ENCODE measurements at regions not wholly inside any gene's neighbourhood (a gene's known extent, or its start where the extent isn't known, plus 50 kb on each side); places are given as distances from the start of the nearest gene placed in this dataset.

DNA sequence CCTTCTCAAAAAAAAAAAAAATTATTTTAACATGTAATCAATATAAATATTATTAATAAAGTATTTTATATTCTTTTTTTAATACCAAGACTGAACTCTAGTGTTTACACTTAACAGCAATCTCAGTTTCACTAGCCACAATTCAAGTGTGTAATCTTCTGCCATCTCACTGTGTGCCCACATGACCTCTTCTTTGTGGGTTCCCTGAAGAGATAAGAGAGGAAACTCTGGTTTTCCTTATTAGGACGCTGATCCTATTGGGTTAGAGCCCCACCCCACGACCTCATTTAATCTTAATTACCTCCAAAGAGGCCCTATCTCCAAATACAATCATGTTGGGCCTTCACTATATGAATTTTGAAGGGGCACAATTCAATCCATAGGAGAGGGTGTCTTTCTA lies 177.6 kb downstream of the STK31 start:
- no peak overlapping the region for H3K4me3 ChIP-seq (ENCODE audit: low read depth, low read length)
- TF ChIP-seq, protein P1, sequence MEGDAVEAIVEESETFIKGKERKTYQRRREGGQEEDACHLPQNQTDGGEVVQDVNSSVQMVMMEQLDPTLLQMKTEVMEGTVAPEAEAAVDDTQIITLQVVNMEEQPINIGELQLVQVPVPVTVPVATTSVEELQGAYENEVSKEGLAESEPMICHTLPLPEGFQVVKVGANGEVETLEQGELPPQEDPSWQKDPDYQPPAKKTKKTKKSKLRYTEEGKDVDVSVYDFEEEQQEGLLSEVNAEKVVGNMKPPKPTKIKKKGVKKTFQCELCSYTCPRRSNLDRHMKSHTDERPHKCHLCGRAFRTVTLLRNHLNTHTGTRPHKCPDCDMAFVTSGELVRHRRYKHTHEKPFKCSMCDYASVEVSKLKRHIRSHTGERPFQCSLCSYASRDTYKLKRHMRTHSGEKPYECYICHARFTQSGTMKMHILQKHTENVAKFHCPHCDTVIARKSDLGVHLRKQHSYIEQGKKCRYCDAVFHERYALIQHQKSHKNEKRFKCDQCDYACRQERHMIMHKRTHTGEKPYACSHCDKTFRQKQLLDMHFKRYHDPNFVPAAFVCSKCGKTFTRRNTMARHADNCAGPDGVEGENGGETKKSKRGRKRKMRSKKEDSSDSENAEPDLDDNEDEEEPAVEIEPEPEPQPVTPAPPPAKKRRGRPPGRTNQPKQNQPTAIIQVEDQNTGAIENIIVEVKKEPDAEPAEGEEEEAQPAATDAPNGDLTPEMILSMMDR (conservative IDR thresholded peaks at IDR 0.05; ENCODE audit: low read depth, low read length) = no peak
- no peak for DNase-seq (ENCODE audit: low read depth)

DNA sequence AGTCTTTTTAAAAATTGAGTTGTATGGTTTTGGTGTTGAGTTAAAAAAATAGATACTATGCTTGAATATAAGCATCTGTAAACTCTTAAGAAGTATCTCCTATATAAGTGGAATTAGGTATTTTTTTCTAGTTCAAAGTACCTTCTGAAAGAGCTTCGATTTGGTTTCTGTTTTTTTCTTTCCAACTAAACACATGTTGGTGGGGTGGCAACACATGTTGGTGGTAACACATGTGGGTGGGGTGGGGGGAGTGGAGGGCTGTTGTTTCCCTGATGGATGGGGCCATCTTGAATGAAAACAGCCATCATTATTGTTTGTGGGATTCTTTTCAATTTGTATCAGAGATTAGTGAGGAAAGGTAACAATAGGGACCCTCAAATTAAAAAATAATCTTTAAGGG lies 178.9 kb downstream of the STK31 start:
- DNase-seq (ENCODE audit: low read depth) = no peak
- TF ChIP-seq, protein P1 (conservative IDR thresholded peaks at IDR 0.05; ENCODE audit: low read depth, low read length) = no peak

GRCh38 chr7:23889566-23889965 lies 179.5 kb downstream of the STK31 start:
- no peak overlapping the region for H3K4me3 ChIP-seq (ENCODE audit: low read depth, low read length)
- DNase-seq (ENCODE audit: low read depth) = no peak
- TF ChIP-seq, protein P1 (conservative IDR thresholded peaks at IDR 0.05; ENCODE audit: low read depth, low read length) = no peak

More for the DNA sequence above, 178.9 kb downstream of the STK31 start:
- H3K4me3 ChIP-seq (ENCODE audit: low read depth, low read length) = no peak overlapping the region

DNA sequence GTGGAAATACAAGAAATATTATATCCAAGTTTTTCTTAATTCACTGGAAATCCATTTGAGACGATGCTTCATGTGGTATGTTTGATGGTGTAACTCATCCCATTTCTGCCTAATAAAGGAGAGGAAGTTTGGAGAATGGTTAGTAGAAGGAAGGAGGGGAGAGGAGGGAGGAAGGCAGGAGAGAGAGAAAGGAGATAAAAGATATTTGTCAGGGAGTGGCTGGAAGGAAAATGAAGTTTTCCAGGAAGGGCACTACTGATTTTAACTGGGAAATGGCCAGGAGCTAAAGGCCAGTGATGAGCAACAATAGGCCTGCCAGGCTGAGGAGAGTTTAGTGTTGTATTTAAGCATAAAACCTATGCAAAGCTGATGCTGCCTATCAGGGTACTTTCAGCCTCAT lies 182.0 kb downstream of the STK31 start:
- TF ChIP-seq, protein P1 (conservative IDR thresholded peaks at IDR 0.05; ENCODE audit: low read depth, low read length) = no peak
- no peak for DNase-seq (ENCODE audit: low read depth)
- no peak overlapping the region for H3K4me3 ChIP-seq (ENCODE audit: low read depth, low read length)

- DNase-seq (ENCODE audit: low read depth) = no peak
- no peak overlapping the region for H3K4me3 ChIP-seq (ENCODE audit: low read depth, low read length)
- TF ChIP-seq, protein P1 (conservative IDR thresholded peaks at IDR 0.05; ENCODE audit: low read depth, low read length) = no peak
These were observed 183.3 kb downstream of the STK31 start for GRCh38 chr7:23893176-23893941.

- TF ChIP-seq, protein P1 (conservative IDR thresholded peaks at IDR 0.05; ENCODE audit: low read depth, low read length) = no peak
- no peak overlapping the region for H3K4me3 ChIP-seq (ENCODE audit: low read depth, low read length)
- no peak for DNase-seq (ENCODE audit: low read depth)
These were observed 184.2 kb downstream of the STK31 start for GRCh38 chr7:23893942-23894891.

Measured in epithelial cell of proximal tubule (primary cell).